Heart left ventricle (tissue), 13 donors: ENCODE measurements at regions not wholly inside any gene's neighbourhood (a gene's known extent, or its start where the extent isn't known, plus 50 kb on each side); places are given as distances from the start of the nearest gene placed in this dataset.
"Not testable (repeated sequence)": the region's sequence is repeated elsewhere in the genome, so short reads cannot be mapped to it uniquely, and the experiment has no call there.

Experiments used
- CTCF ChIP-seq, 12 donors: fragments of 200-600 bp; sonication (generic) in 4 of 12; IDR thresholded peaks; one replicate each; pipeline versions ENCODE4 v1.5.0 to v1.8.0; 2018 to 2022; ENCODE audit warnings: antibody characterized with exemption in 12 of 12, mild to moderate bottlenecking in 5 of 12
- POLR2A ChIP-seq, 2 donors: fragments of 450-650 bp; IDR thresholded peaks; one replicate each; pipeline ENCODE4 v1.6.1; 2017; ENCODE audit warnings: antibody characterized with exemption in 2 of 2, mild to moderate bottlenecking in 2 of 2, moderate library complexity in 2 of 2
- donor health status: ischemic (EF 13 %, LVEDD 7.1; RV severe dilation, severe dysfunction).
- donor health status: DM: no; HTN: yes; CAD: no.
- donor health status: DM: no; HTN: no; CAD: no.
- donor health status: ischemic (EF 25% LVEDD 6.9; RV normal size, moderate dysfunction).
- donor health status: ischemic (EF 25% LVEDD 5.7; RV mildly dilated, moderate dysfunction).
- donor health status: ischemic (EF 35%, LVEDD 5.7; RV mildly dilated, moderate dysfunction).
- donor health status: nonischemic (EF 11% LVEDD 7.7; RV severe dilation, severe dysfunction).
- donor health status: DM: yes; HTN: yes; CAD: no.
- donor health status: PGD.
- donor health status: ischemic (EF 29% LVEDD 5.4; RV normal size, mild dysfunction).
- donor health status: nonischemic (EF 23%, LVEDD 6.1; RV moderate dilation, normal function).

DNA sequence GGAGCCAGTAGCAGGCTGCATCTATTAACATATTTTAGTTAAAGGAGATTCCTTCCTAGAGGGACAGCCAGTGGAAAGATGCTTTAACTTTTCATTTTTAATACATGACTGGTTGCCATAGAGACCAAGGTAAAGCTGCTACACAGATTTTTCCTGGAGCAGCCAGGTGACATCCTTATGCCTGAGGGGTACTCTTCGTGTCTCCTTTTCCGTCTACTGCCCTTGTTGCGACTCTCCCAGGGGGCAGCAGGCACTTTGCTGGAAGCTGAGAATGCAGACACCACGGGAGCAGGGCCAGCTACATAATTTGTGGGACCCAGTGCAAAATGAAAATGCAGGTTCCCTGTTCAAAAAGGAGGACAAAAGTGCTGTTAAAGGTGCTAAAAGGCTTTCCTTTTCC lies 340.4 kb downstream of the CEP170 start:
- TF ChIP-seq CTCF, POLR2A (IDR thresholded peaks at IDR 0.05): not testable (repeated sequence)
